Fibroblast of skin of back (primary cell): ENCODE measurements at regions not wholly inside any gene's neighbourhood (a gene's known extent, or its start where the extent isn't known, plus 50 kb on each side); places are given as distances from the start of the nearest gene placed in this dataset.
"Not testable (repeated sequence)": the region's sequence is repeated elsewhere in the genome, so short reads cannot be mapped to it uniquely, and the experiment has no call there.

Experiments
- DNase-seq: peaks from one replicate; pipeline ENCODE4 v3.0.0-alpha.2; 2013

GRCh38 chr11:44388828-44389657 lies 79.1 kb upstream of the ALX4 start:
- no peak for DNase-seq

GRCh38 chr11:44389963-44390605 lies 80.1 kb upstream of the ALX4 start:
- DNase-seq, result no peak

GRCh38 chr11:44391004-44391403 lies 81.1 kb upstream of the ALX4 start:
- DNase-seq, result not testable (repeated sequence)

GRCh38 chr11:44396746-44397145 lies 86.8 kb upstream of the ALX4 start:
- not testable (repeated sequence) for DNase-seq

GRCh38 chr11:44397586-44398178 lies 87.7 kb upstream of the ALX4 start:
- no peak for DNase-seq

GRCh38 chr11:44398266-44399030 lies 88.5 kb upstream of the ALX4 start:
- no peak for DNase-seq

- no peak for DNase-seq
Observed at GRCh38 chr11:44399968-44400367, 90.0 kb upstream of the ALX4 start.

- DNase-seq, result no peak
Observed at GRCh38 chr11:44400431-44400830, 90.5 kb upstream of the ALX4 start.

GRCh38 chr11:44402466-44403075 lies 92.6 kb upstream of the ALX4 start:
- DNase-seq, result no peak

GRCh38 chr11:44403176-44403575 lies 93.2 kb upstream of the ALX4 start:
- no peak for DNase-seq

GRCh38 chr11:44403587-44404273 lies 93.8 kb upstream of the ALX4 start:
- no peak for DNase-seq

- no peak for DNase-seq
Observed at GRCh38 chr11:44404301-44404700, 94.4 kb upstream of the ALX4 start.

- no peak for DNase-seq
Observed at GRCh38 chr11:44404736-44405395, 94.9 kb upstream of the ALX4 start.

GRCh38 chr11:44407211-44407996 lies 97.5 kb upstream of the ALX4 start:
- no peak for DNase-seq

GRCh38 chr11:44408141-44408540 lies 98.2 kb upstream of the ALX4 start:
- DNase-seq, result no peak

- DNase-seq, result no peak
Observed at GRCh38 chr11:44408711-44409470, 99.0 kb upstream of the ALX4 start.

GRCh38 chr11:44409558-44410236 lies 99.8 kb upstream of the ALX4 start:
- no peak for DNase-seq

- no peak for DNase-seq
Observed at GRCh38 chr11:44416776-44417175, 106.8 kb upstream of the ALX4 start.
